NOMO-1 (cell line): ENCODE measurements at regions not wholly inside any gene's neighbourhood (a gene's known extent, or its start where the extent isn't known, plus 50 kb on each side); places are given as distances from the start of the nearest gene placed in this dataset.
"Not testable (repeated sequence)": the region's sequence is repeated elsewhere in the genome, so short reads cannot be mapped to it uniquely, and the experiment has no call there.

Source experiments
- DNase-seq, 2 experiments: peaks; one replicate each; lab custom pipeline; 2025; ENCODE audit not compliant: unreplicated experiment in 2 of 2; lab: John Stamatoyannopoulos, UW

DNA sequence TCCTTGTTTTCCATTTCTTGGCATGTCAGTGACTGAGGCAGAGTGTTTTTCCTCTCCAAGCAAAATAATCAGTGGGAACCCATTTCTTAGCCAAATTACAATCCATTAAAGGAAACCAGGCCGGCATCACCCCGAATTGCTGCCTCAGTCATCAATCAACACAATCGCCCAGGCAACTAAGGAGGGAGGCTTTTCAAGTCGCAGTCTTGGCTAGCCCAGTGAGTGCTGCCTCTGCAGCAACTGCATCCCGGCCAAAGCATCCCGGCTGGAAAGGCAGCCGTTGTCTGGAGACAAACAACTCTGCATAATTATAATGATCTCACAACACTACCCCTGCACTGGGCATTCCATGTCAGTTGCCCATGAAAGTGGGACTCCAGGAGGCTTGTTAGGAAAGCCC, 213.5 kb upstream of the PRICKLE2 start:
- no peak for DNase-seq

DNA sequence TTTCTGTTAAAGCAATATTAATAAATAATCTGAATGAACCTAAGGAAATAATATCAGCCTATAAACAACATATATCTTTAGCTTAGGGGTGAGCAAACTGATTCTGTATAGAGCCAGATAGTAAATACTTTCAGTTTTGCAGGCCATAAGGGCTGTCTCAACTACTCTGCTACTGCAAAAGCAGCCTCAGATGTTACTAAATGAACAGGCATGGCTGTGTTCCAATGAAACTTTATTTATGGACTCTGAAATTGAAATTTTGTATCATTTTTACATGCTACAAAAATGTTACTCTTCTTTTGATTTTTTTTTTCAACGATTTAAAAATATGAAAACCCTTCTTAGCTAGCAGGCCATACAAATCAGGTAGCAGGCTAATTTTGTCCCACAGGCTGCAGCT, 212.8 kb upstream of the PRICKLE2 start:
- no peak for DNase-seq

DNA sequence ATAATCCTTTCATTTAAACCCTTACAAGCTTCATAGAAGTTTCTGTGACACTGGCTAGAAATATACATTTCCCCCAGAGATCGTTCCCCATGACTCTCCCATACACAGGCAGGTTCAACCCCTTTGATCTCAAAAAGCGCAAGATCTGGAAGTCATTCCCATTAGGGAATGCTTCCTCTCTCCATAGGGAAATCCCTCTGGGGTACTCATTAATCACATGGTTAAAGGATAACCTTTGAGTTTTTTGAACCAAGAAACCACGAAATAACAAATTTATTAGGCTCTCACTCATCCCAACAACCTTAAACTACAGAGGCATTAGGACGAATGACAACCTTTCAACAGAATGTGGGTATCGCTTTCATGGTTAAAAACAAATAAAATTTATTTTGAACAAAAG, 211.9 kb upstream of the PRICKLE2 start:
- DNase-seq, result no peak

DNA sequence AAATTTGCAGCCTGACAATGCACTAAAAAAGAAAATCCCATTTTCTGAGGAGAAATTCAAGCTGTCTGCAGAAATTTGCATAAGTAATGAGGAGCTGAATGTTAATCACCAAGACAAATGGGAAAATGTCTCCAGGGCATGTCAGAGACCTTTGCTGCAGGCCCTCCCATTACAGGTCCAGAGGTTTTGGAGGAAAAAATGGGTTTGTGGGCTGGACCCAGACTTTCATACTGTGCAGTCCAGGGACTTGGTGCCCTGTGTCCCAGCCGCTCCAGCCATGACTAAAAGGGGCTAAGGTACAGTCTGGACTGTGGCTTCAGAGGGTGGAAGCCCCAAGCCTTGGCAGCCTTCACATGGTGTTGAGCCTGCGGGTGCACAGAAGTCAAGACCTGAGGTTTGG, 209.8 kb upstream of the PRICKLE2 start:
- not testable (repeated sequence) for DNase-seq

DNA sequence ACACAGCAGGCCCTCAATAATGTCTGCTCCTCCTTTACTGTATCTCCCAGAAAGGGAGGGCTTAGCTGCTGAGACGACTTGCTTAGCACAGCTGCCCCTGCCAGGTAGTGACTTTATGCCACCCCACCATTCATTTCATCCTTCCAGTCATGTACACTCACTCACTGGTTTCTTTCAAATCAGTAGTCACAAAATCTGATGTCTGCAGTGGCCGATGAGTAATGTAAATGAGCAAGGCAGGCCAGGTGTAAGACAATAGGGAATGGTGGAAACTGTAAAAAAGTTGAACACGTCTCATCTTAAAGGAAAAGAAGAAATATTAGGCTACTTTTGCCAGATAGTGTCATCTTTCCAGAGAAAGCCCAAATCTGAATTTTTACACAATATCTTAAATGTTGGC, 207.6 kb upstream of the PRICKLE2 start:
- DNase-seq, result no peak

DNA sequence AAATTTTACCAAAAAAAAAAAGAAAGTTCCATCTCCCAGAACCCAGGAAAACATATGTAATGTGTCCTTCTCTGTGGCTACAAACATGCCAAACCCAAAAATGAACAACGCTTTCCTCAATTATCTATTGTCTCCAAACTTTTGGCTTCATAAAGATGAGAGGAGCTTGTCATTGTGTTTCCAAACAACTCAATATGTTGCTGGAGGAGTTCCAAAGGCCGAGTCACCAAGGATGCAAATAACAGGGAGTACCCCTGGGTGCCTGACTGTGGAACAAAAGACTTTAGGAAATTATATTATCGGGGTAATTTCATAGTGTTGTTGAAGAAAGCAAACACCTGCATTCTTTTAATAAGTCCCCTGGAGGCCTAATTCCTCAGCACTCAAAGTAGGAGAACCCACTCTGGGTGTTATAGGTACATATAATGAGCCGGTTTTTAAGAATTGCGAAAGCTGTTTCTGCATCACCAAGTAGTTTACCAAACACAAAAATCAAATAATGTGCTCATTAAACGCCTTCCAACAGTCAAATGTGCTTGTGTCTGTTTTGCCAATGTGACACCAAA, 206.3 kb upstream of the PRICKLE2 start:
- no peak for DNase-seq

DNA sequence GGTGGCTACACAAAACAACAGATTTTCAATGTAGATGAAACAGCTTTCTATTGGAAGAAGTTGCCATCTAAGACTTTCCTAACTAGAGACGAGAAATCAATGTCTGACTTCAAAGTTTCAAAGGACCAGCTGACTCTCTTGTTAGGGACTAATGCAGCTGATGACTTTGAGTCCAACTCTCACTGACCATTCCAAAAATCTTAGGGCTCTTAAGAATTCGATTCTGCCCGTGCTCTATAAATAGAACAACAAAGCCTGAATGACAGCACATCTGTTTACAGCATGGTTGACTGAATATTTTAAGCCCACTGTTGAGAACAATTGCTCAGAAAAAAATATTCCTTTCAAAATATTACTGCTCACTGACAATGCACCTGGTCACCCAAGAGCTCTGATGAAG, 202.4 kb upstream of the PRICKLE2 start:
- no peak for DNase-seq

DNA sequence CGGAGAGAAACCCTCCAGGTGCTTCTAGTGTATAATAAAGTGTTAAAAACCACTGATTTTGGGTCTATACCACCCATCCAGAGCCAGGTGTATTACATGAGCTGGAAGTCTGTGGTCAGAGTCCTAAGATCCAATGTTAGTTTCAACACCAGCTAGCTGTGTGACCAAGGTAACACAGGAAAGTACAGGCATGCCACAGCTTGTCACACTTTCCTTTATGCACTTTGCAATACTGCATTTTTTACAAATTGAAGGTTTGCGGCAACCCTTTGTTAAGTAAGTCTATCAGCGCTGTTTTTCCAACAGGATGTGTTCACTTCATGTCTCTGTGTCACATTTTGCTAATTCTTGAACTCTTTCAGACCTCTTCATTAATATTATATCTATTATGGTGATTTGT, 201.3 kb upstream of the PRICKLE2 start:
- DNase-seq, result no peak

DNA sequence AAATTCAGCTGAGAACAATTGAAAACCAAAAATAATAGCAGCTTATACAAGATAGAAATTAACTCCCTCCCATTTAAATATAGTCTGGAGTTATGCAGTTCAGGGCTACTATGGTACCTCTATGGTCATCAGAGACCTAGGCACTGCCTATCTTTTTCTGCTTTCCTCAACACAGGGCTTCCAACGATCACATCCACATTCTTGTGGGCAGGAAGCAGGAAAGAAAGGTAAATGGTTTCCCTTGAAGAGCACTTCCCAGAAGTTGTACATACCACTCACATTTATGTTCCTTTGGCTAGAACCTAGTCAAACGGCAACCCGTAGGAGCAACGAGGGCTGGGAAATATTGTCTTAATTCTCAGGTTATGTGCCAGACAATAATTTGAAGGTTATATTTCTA, 197.7 kb upstream of the PRICKLE2 start:
- DNase-seq, result no peak

DNA sequence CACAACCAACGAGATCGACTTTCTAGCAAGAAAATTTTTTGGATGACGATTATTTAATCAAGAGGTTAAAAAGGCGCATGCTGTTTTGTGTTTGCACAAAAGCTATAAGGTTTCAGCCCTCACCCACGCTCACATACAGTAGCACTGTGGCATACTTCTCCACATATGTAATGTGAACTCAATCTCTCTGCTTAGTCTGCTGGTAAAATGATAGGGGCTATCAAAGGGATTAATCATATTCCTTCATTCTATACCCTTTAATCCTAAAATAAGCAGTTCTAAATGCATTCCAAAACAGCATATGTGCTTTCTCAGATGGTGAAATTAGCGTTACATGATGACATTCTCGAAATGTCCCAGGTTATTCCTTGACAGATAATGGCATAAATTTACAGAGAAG, 196.9 kb upstream of the PRICKLE2 start:
- DNase-seq, result no peak

DNA sequence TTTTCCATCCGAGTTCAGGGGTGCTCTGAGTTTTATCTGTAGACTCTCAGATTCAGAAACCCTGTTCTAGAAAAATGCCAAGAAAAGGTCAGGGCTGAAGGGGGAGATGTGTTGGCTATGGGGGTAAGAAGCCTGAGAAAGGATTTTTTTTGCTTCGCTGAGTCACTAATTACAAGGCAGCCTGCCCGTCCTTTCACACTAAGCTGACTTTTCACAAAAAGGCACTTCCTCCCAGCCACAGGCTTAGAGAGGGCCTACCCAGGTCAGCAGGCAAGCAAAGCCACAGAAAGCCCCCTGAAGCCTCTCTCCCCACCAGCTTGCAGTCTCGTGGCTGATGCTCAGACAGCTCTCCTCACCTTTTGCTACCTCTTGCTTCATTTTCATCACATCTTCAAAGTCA, 192.6 kb upstream of the PRICKLE2 start:
- DNase-seq, result peak; percentile 14 to 41

DNA sequence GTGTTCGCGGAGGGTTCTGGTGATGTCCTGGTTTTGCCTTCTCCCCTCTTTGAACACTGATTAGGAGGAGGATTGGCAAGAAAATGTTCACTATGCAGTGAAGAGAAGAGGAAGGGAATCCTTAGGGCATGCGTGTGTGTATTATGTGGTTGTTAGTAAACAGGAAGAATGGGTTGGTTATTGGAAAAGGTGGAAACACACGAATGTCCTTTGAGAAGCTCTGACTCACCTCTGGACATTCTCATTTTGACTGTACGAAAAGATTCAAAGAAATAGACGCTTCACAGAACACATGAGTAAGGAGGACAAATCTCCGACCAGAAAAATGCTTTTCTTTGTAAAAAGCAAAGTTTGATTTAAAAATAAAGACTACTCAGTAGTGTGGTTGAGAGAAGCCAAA, 188.8 kb upstream of the PRICKLE2 start:
- DNase-seq, result no peak

DNA sequence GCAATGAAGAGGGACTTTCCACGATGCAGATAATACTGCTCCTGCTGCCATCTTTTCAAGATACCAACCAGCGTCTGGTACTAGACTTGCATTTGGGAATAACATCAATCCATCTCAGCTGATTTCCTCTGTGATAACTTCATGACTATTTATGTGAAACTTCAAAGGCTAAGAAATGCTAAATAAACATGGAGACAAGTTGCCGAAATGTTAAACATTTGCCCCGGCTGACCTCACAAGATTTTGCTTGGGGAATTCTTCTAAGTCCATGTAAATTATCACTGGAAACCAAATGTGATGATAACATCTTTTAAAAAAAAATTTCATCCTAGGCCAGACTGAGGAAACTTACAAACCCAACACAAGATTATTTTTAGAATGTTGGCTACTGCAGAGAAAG, 185.8 kb upstream of the PRICKLE2 start:
- no peak for DNase-seq

DNA sequence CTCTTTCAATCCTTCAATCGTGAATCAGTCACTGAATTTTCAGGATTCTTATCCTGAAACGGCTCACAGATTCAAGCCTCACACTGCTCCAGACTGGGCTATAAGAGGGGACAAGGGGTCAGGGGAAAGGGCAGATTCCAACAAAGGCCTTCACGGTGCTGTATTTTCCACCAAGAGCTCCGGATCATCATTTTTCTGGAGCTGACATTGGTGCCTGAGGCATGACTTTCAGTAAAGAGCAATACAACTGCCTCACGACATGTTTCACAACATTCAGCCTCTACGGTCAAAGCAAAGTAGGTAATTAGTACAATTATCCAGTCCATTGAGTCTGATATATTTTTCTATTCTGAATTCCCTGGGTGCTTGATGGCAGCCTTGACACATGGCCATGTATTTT, 185.0 kb upstream of the PRICKLE2 start:
- DNase-seq, result no peak

DNA sequence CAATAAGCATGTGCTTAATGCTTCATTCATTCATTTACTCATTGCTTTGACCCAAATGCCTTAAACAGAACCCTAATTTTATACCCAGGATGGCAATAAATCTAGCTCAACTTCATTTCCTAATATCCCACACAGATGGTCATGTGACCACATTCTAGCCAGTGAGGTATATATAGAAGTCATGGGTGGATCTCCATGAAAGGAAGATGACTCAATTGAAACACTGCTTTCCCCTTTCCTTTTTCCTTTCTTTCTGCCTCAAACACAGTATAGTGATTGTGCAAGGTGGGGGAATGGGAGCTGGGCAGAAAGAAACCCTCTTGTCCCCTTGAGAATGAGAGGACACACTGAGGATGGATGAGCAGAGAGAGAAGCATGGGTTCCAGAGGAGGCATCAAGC, 183.5 kb upstream of the PRICKLE2 start:
- DNase-seq, result no peak

DNA sequence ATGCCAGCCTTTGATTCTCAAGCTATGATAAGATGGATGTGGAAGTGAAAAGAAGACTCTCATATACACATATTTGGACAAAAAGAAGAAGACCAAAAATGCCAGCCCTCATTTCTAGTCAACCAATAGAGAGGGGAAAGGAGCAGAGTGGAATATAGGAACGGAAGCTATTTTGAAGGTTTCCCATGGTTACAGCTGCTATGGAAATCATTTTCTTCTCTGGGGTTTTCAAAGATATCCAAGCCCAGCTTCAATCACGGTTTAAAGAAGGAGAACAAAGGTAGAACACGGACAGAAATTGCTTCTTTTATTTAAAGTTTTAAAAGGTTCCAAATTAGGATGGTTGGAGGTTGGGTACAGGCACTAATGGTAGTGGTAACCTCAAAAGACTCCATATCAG, 181.0 kb upstream of the PRICKLE2 start:
- DNase-seq, result no peak

DNA sequence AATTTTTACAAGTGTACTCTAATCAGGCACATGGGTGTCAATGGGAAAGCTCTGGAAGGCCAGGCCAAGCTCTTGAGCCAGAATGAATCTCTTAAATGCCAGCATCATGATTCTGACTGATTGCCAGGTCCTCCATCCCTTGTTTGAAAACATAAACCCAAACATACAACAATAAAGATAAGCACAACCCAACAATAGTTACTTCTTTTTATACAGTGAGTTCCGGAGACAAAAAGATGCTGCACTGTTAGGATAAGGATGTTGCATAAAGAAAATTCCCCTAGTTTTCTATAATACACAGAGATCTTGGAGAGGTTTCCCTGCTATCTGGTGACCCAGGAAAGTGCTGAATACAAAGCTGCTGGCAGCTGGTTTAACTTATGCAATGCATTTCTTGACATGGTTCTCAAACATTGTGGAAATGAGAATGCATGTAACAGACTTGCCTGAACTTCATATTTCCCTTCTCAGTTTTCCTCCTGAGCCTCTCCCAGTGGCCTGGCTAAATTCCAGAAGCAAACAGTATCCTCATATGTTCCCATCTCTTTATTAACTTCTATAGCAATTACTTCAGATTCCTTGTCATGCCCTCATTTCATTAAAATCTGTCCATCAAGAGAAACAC, 180.1 kb upstream of the PRICKLE2 start:
- no peak for DNase-seq

DNA sequence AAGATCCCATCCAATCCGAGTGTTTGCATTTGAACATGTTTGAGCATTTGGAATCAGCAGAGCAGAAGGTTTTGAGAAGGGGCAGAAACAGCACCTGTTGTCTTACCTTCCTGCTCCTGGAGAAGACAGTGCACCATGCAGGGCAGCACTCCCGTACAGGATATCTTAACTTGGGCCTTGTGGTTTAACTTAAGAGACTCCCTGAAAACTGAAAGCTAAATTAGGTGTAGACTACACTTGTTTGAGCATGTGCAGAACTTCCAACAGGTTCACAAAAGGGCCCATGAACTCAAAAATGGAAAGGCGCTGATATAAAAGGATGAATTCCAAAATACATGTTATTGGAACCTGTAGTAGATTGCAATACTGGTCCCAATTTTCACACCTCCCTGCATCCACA, 175.4 kb upstream of the PRICKLE2 start:
- no peak for DNase-seq

DNA sequence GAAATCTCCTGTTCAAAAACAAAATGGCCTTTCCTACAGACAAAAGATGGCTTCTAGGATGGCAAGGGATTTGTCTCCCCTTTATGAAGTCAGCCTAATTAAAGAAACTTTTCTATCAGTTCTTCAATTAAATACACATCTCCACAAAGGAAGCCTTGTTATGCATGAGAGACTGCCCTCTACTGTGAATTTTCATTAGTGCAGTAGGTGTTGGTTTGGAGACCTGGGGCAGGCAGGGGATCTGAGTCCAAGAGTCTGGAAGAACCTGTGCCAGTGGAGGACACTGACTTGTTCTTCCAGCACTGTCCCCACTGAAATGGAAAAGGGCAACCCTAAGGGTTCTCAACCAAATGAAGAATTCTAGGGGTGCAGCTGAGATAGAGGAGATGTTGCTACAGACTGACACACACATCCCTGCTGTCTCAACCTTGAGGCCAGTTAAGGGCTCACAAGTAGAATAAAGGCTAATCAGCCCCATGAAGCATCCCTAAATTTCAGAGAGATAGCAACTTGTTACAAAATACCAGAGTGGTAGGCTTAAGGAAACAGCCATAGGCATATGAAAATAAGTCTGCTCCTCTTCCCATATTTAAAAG, 174.0 kb upstream of the PRICKLE2 start:
- peak; percentile 2 to 51 for DNase-seq

DNA sequence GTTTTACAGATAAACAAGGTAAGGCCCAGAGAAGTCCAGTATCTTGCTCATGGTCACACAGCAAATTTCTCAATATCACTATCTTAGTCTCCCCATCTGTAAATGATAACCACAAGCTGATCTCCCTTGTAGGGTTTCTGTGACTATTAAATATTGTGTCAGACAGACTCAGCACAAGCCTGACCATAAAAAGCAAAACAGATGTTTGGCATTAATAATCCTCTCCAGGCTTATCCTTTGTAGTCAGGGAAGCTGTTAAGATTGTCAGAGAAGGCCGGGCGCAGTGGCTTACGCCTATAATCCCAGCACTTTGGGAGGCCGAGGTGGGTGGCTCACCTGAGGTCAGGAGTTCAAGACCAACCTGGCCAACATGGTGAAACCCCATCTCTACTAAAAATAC, 173.2 kb upstream of the PRICKLE2 start:
- no peak for DNase-seq

DNA sequence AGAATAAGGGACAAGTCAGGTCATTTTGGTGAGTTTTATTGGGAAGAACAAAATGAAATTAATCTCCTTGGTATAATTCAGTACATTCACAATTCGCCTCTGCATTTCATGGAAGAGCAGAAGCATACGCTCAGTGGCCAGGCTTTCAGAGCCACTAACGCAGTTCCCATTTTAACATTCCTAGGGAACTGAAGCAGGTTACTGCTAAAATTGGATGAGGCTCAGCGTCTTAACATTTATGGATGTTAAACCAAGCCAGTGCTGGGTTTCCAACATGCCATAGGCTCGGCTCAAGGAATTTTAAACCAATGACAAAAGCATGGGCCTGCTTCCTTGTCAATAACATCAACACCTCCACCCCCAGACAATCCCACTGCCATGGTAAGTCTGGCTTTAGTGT, 172.7 kb upstream of the PRICKLE2 start:
- DNase-seq, result no peak

DNA sequence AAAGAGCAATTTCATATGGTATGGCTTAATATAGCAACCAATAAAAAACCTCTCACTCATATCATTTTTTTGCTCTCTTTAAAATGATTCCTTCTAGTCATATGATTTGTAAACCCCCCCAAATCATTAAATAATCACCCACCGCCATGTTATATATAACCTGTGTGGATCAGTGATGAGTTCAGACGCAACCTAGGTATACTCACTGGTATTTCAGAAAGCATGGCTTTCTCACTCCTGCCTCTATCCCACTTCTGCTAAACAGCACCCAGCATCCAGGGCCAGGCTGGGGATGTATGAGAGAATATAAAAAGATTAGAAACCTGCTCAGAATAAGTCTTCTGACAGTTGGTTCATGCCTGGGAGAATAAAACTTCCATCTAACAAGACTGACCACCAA, 172.3 kb upstream of the PRICKLE2 start:
- DNase-seq, result no peak

DNA sequence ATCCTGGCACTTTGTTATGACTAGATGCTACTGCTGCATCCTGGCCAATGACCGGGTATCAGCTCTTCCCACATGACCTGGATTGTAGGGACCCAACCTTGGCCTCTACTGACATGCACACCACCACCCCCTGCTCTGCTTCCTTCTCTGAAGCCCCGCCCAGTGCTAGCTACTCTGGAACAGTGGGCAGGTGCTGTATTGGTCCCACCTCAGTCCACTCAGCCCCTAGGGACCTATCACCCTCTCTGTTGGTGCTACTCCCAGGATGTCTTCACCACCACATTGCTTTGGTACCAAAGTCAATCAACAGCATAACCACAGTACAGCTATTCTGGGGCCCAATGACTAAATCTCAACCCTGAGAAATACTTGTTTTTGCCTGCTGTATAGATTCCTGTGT, 170.2 kb upstream of the PRICKLE2 start:
- DNase-seq, result no peak
